ENCODE measurements at regions not wholly inside any gene's neighbourhood (a gene's known extent, or its start where the extent isn't known, plus 50 kb on each side); places are given as distances from the start of the nearest gene placed in this dataset.

DNA sequence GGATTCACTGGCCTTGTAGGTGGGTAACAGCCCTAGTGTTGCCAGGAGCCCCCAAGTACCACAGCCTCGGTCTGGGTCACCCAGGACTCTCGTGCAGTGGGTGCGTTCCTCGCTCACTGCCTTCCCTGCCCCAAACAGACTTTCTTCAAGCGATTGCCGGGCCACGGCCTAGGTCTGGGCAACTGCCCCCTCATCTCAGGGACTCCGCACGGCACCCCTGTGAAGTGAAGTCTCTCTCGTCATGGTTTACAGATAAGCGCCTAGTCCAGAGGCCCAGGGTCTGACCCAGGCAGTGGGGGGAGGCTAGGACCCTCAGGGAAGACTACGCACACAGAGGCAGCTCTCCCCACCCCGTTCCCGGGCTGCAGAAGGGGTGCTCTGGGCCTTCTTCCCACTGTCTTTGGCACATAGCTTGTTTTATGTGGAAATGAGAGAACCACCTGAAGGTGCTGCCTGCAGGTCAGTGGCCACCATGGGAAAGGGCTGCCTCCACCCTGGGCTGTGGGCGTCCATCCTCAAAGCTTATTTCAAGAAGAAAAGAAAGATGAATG is 220.8 kb downstream of the ERMARD start:
- TF ChIP-seq CREB1 (IDR thresholded peaks at IDR 0.05), result no peak
- TF ChIP-seq, protein P1, sequence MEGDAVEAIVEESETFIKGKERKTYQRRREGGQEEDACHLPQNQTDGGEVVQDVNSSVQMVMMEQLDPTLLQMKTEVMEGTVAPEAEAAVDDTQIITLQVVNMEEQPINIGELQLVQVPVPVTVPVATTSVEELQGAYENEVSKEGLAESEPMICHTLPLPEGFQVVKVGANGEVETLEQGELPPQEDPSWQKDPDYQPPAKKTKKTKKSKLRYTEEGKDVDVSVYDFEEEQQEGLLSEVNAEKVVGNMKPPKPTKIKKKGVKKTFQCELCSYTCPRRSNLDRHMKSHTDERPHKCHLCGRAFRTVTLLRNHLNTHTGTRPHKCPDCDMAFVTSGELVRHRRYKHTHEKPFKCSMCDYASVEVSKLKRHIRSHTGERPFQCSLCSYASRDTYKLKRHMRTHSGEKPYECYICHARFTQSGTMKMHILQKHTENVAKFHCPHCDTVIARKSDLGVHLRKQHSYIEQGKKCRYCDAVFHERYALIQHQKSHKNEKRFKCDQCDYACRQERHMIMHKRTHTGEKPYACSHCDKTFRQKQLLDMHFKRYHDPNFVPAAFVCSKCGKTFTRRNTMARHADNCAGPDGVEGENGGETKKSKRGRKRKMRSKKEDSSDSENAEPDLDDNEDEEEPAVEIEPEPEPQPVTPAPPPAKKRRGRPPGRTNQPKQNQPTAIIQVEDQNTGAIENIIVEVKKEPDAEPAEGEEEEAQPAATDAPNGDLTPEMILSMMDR (IDR thresholded peaks at IDR 0.05; ENCODE audit: control extremely low read depth in 1 of 3, insufficient read depth in 1 of 3, low read depth in 1 of 3, low read length in 3 of 3), result no peak
- TF ChIP-seq JUN (IDR thresholded peaks at IDR 0.05; ENCODE audit: low read depth, low read length), result no peak
- no peak for TF ChIP-seq CBX5 (IDR thresholded peaks at IDR 0.05; ENCODE audit: low read depth, low read length)
- no peak for TF ChIP-seq JUND (IDR thresholded peaks at IDR 0.05; ENCODE audit: low read length)
- TF ChIP-seq BRCA1 (IDR thresholded peaks at IDR 0.05; ENCODE audit: low read depth, low read length), result no peak
- TF ChIP-seq POLR2A (IDR thresholded peaks at IDR 0.05; ENCODE audit: control extremely low read depth in 1 of 2, low read depth in 2 of 2, low read length in 2 of 2), result no peak
- no peak for TF ChIP-seq CEBPB (IDR thresholded peaks at IDR 0.05; ENCODE audit: low read depth, low read length)
- TF ChIP-seq, protein P2, sequence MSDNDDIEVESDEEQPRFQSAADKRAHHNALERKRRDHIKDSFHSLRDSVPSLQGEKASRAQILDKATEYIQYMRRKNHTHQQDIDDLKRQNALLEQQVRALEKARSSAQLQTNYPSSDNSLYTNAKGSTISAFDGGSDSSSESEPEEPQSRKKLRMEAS (IDR thresholded peaks at IDR 0.05), result no peak
- no peak for TF ChIP-seq POLR2AphosphoS5 (IDR thresholded peaks at IDR 0.05; ENCODE audit: low read depth, low read length)
- TF ChIP-seq YY1 (IDR thresholded peaks at IDR 0.05; ENCODE audit: low read depth, low read length), result no peak
- TF ChIP-seq SUZ12 (IDR thresholded peaks at IDR 0.05; ENCODE audit: low read length), result no peak
- no peak for TF ChIP-seq EP300 (IDR thresholded peaks at IDR 0.05; ENCODE audit: borderline replicate concordance in 1 of 2, low read depth in 2 of 2, low read length in 2 of 2)
- no peak for TF ChIP-seq RAD21 (IDR thresholded peaks at IDR 0.05 in 1 of 2, conservative IDR thresholded peaks at IDR 0.05 in 1 of 2; ENCODE audit: low read depth in 2 of 2, low read length in 2 of 2)

Measured in H1 (cell line).